ENCODE measurements at regions not wholly inside any gene's neighbourhood (a gene's known extent, or its start where the extent isn't known, plus 50 kb on each side); places are given as distances from the start of the nearest gene placed in this dataset.
"Not testable (repeated sequence)": the region's sequence is repeated elsewhere in the genome, so short reads cannot be mapped to it uniquely, and the experiment has no call there.

GRCh38 chrX:94288972-94289371 is 615.0 kb downstream of the FAM133A start:
- Histone ChIP-seq H3K9me3 (replicated peaks) (no peaks in the 10 kb centered on the region), H3K27me3 (ENCODE audit: low read depth) (no peaks in the 10 kb centered on the region), H3K27ac (replicated peaks) (no peak overlapping the region), H3K36me3 (no peaks in the 10 kb centered on the region), H3K4me1 (no peaks in the 10 kb centered on the region), H3K4me3 (no peak overlapping the region)
- TF ChIP-seq, protein P1, sequence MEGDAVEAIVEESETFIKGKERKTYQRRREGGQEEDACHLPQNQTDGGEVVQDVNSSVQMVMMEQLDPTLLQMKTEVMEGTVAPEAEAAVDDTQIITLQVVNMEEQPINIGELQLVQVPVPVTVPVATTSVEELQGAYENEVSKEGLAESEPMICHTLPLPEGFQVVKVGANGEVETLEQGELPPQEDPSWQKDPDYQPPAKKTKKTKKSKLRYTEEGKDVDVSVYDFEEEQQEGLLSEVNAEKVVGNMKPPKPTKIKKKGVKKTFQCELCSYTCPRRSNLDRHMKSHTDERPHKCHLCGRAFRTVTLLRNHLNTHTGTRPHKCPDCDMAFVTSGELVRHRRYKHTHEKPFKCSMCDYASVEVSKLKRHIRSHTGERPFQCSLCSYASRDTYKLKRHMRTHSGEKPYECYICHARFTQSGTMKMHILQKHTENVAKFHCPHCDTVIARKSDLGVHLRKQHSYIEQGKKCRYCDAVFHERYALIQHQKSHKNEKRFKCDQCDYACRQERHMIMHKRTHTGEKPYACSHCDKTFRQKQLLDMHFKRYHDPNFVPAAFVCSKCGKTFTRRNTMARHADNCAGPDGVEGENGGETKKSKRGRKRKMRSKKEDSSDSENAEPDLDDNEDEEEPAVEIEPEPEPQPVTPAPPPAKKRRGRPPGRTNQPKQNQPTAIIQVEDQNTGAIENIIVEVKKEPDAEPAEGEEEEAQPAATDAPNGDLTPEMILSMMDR (IDR thresholded peaks at IDR 0.05; ENCODE audit: borderline replicate concordance) = no peak
- intact Hi-C loops (cut with micrococcal nuclease) = no loop called here
- DNase-seq = no peak

DNA sequence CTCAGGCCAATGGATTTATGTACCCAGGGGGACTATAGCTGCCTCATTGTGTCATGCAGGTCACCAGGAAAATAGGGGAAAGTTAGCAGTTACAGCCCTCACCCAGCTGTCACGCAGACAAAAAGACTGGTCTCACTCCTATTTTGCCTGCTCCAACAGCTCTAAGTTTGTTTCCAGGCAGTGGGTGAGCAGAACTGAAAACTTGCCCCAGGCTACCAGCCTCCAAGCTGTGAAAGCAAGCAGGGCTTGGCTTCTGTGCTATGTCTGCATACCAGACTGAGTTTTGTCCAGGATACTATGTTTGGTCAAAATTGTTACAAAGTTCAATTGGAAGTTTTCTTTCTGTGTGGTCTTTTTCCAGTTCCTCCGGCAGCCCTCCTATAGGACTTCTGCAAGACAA is 628.4 kb downstream of the FAM133A start:
- TF ChIP-seq, protein P1 (IDR thresholded peaks at IDR 0.05; ENCODE audit: borderline replicate concordance) = no peak
- DNase-seq = no peak
- H3K4me3 ChIP-seq = no peak overlapping the region
- H3K9me3 ChIP-seq (replicated peaks) = peaks cover 19% of the 10 kb centered on the region
- no peak overlapping the region for H3K27ac ChIP-seq (replicated peaks)
- intact Hi-C loops (cut with micrococcal nuclease) = no loop called here
- no peaks in the 10 kb centered on the region for H3K27me3 ChIP-seq (ENCODE audit: low read depth)
- no peaks in the 10 kb centered on the region for H3K4me1 ChIP-seq
- no peaks in the 10 kb centered on the region for H3K36me3 ChIP-seq

DNA sequence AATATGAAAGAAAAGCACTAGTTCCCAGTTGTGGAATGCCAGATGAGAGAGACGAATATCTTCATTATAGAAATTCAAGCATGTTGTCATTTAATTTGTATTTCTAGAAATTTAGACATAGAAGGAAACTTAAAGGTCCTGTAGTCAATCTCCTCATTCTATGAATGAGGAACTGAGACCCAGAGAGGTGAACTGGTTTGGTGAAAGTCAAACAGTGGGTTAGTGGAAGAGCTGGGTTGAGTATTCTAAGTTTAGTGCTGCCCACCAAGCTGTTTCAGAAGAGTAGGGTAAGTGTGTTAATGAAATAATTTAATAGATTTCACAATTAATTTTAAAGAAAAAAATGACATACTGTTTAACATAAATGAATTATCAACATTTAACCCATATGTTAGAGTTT is 655.2 kb downstream of the FAM133A start:
- TF ChIP-seq, protein P1 (IDR thresholded peaks at IDR 0.05; ENCODE audit: borderline replicate concordance) = no peak
- no peaks in the 10 kb centered on the region for H3K9me3 ChIP-seq (replicated peaks)
- no peaks in the 10 kb centered on the region for H3K27me3 ChIP-seq (ENCODE audit: low read depth)
- H3K4me3 ChIP-seq = no peak overlapping the region
- DNase-seq = no peak
- no peak overlapping the region for H3K27ac ChIP-seq (replicated peaks)
- no peaks in the 10 kb centered on the region for H3K36me3 ChIP-seq
- intact Hi-C loops (cut with micrococcal nuclease) = no loop called here
- H3K4me1 ChIP-seq = no peaks in the 10 kb centered on the region

DNA sequence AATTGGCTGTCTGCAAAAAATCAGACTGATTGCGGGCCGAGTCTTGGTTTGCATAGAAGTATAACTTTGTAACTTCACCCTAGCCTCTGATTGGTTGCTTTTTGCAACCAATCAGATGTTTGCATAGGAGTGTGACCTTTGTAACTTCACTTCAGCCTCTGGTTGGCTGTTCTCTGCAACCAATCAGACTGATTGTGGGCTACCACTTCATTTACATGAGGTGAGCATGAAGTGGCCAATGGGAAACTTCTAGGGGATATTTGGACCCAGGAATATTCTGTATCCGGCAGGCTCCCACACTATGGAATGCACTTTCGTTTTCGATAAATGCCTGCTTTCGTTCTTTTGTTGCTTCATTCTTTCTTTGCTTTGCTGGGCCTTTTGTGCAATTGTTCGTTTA is 667.7 kb downstream of the FAM133A start:
- H3K27me3 ChIP-seq (ENCODE audit: low read depth); DNase-seq; H3K27ac ChIP-seq (replicated peaks); H3K4me1 ChIP-seq; intact Hi-C loops (cut with micrococcal nuclease); H3K36me3 ChIP-seq; H3K4me3 ChIP-seq; H3K9me3 ChIP-seq (replicated peaks): not testable (repeated sequence)

GRCh38 chrX:94361241-94361640 is 687.2 kb downstream of the FAM133A start:
- TF ChIP-seq, protein P1 (IDR thresholded peaks at IDR 0.05; ENCODE audit: borderline replicate concordance) = no peak
- no peak overlapping the region for H3K4me3 ChIP-seq
- H3K9me3 ChIP-seq (replicated peaks) = no peaks in the 10 kb centered on the region
- H3K36me3 ChIP-seq = no peaks in the 10 kb centered on the region
- intact Hi-C loops (cut with micrococcal nuclease) = no loop called here
- H3K27me3 ChIP-seq (ENCODE audit: low read depth) = no peaks in the 10 kb centered on the region
- H3K4me1 ChIP-seq = no peaks in the 10 kb centered on the region
- H3K27ac ChIP-seq (replicated peaks) = no peak overlapping the region
- no peak for DNase-seq

- TF ChIP-seq, protein P1 (IDR thresholded peaks at IDR 0.05; ENCODE audit: borderline replicate concordance) = no peak
- no peak overlapping the region for H3K27ac ChIP-seq (replicated peaks)
- DNase-seq = no peak
- no peaks in the 10 kb centered on the region for H3K4me1 ChIP-seq
- intact Hi-C loops (cut with micrococcal nuclease) = no loop called here
- no peak overlapping the region for H3K4me3 ChIP-seq
- H3K36me3 ChIP-seq = no peaks in the 10 kb centered on the region
- H3K27me3 ChIP-seq (ENCODE audit: low read depth) = no peaks in the 10 kb centered on the region
- no peaks in the 10 kb centered on the region for H3K9me3 ChIP-seq (replicated peaks)
Observed at GRCh38 chrX:94365736-94366135, 691.7 kb downstream of the FAM133A start.

All from left ventricle myocardium inferior (tissue), 1 donor.